SJSA1 (cell line): ENCODE measurements at regions not wholly inside any gene's neighbourhood (a gene's known extent, or its start where the extent isn't known, plus 50 kb on each side); places are given as distances from the start of the nearest gene placed in this dataset.
A peak's percentile ranks its signal among the peaks of the same experiment; 100 is the strongest.

ENCODE experiments used
- DNase-seq, 2 experiments: peaks; one replicate each; pipeline ENCODE4 v3.0.0-alpha.2; 2015 to 2020; ENCODE audit warnings: low spot score in 2 of 2, low read depth in 1 of 2
- H3K27ac ChIP-seq: fragments of 250-450 bp; sonication (Bioruptor Pico); 2 replicates; pipeline ENCODE4 v1.5.1; 2020; ENCODE audit warnings: mild to moderate bottlenecking, moderate library complexity
- H3K27me3 ChIP-seq: fragments of 250-450 bp; sonication (Bioruptor Pico); replicated peaks from 2 replicates; pipeline ENCODE4 v1.5.1; 2020; ENCODE audit warnings: mild to moderate bottlenecking, moderate library complexity
- H3K36me3 ChIP-seq: fragments of 250-450 bp; sonication (Bioruptor Pico); 2 replicates; pipeline ENCODE4 v1.5.1; 2020; ENCODE audit warnings: mild to moderate bottlenecking
- H3K4me1 ChIP-seq: fragments of 250-450 bp; sonication (Bioruptor Pico); replicated peaks from 2 replicates; pipeline ENCODE4 v1.6.1; 2021; ENCODE audit warnings: mild to moderate bottlenecking
- H3K4me3 ChIP-seq: fragments of 250-450 bp; sonication (Bioruptor Pico); 2 replicates; pipeline ENCODE4 v1.5.1; 2020; ENCODE audit warnings: mild to moderate bottlenecking
- H3K9me3 ChIP-seq: fragments of 250-450 bp; sonication (Bioruptor Pico); replicated peaks from 2 replicates; pipeline ENCODE4 v1.5.1; 2020; ENCODE audit warnings: mild to moderate bottlenecking

DNA sequence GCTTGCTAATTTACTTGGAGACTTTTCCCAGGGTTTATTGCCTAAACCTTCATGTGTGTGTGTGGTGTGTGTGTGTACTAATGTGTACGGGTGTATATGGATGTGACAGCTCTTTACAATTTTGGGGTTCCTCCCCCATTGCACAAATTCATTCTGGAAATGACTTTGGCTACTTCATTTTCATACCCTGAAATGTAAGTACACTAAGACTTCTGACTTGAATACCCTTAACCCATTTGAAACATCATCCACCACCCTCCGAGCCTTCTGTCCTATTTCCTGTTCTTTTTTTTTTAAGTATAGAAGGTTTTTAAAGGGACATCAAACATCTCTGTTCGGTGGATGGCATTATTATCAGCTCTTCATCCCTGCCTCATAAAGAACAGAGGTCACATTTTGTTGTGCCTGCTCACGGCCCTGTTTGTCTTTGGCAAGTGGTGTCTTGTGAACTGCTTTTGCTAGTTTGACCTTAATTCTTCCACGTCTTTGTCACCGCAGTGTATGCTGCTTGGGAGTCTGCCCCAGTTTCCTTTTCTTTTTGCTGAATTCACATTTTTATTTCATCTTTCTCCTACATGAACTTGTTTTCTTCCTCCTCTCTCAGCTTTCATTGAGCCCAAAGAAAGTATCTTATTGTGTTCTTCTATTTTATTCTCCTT lies 228.3 kb downstream of the FOXO1 start:
- Histone ChIP-seq H3K9me3 (no peaks in the 10 kb centered on the region), H3K27me3 (no peaks in the 10 kb centered on the region), H3K27ac (no peak overlapping the region), H3K4me1 (peaks cover 13% of the 10 kb centered on the region), H3K36me3 (no peaks in the 10 kb centered on the region), H3K4me3 (no peak overlapping the region)
- DNase-seq: no peak

DNA sequence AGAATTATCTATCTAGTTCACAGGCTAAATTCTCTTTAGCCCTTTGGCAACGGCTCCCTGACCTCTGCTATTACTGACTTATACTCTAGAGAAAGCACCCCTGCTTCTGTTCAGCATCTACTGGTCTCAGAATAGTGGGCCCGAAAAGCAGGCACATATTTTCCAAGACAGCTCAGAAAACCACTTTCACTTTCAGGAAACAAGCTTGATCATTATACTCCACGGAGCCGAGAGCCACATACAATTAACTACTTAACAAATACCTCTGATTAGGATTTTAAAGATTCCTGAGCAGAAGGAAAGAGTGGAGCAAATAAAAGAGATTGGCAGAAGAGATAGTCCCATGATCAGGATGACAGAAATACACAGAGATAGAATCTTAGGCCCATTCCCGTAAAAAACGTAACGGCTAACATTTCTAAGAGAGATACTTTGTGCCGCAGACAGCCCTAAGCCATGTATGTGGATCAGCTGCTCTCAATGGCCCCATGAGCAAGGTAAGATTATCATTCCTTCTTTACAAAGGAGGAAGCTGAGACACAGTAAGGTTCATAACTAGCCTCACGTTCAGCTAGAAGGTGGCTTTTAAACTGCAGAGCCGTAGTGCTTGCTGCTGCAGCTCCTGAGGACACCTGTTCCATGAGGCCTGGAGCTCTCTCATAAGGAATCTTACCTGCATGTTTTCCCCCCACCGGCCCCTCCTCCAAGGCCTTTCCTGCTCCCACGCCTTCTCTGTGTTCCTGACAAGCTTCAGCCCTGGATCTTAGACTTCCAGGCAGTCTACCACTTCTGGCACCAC lies 227.2 kb downstream of the FOXO1 start:
- Histone ChIP-seq H3K9me3 (no peaks in the 10 kb centered on the region), H3K27ac (peak overlapping the region; percentile 45), H3K4me1 (peaks cover 14% of the 10 kb centered on the region), H3K27me3 (no peaks in the 10 kb centered on the region), H3K4me3 (no peak overlapping the region), H3K36me3 (no peaks in the 10 kb centered on the region)
- peak in 1 of 2 experiments; percentile 30 for DNase-seq

DNA sequence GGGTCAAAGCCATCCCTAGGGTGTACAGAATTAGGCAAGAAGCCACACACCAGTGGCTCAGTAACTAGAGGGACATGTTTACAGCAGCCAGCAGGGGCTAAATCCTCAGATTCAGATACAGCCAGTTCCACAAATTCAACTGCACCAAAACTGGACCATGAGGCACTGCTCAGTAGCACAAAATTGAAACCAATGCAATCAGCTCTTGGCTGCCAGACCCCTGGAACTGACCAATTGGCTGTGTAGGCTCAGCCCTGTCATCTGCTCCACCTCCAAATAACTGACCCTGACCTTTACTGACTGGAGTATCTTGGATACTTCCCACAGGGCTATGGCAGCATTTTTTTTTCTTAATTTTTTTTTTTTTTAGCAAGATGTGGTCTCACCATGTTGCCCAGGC lies 226.5 kb downstream of the FOXO1 start:
- no peak for DNase-seq
- no peaks in the 10 kb centered on the region for H3K27me3 ChIP-seq
- peaks cover 16% of the 10 kb centered on the region for H3K4me1 ChIP-seq
- no peaks in the 10 kb centered on the region for H3K36me3 ChIP-seq
- H3K4me3 ChIP-seq: no peak overlapping the region
- H3K9me3 ChIP-seq: no peaks in the 10 kb centered on the region
- H3K27ac ChIP-seq: no peak overlapping the region

DNA sequence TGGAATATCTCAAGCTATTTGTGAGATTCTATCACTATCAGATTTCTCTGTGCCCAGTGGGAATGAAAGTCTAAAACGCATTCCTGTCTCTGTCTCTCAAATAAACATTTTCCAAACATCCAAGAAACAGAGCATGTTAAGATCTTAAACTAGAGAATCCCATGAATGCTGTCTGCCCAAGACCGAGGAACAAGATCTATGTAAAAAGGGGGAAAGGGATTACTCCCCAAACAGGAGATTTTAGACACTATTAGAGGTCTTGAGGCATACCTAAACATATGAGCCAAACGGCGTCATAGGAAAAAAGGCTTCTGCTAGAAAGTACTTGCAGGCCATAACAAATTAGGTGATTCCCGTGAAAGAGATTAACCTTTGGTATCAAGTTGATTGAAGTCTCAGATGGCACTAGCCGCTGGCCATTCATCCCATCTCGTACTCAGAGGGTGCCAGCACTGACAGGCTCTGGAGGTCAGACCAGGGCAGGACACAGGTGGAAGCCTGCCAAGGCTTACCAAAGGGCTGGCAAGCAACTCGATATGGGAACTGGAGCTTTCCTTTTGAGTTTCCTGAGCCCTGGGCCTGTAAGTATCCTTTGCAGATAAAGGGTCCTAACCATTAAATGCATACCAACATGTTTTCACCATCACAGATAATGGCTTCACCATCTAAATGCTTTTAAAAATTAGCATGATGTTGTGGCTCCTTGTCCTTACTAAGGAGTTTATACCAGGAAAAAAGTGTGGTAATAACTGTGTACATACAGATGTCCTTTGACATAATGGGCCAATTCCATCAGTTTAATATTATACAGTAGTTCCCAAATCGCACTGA lies 225.2 kb downstream of the FOXO1 start:
- Histone ChIP-seq H3K27ac (no peak overlapping the region), H3K4me1 (peaks cover 29% of the 10 kb centered on the region), H3K4me3 (no peak overlapping the region), H3K9me3 (no peaks in the 10 kb centered on the region), H3K27me3 (no peaks in the 10 kb centered on the region), H3K36me3 (no peaks in the 10 kb centered on the region)
- DNase-seq: no peak

DNA sequence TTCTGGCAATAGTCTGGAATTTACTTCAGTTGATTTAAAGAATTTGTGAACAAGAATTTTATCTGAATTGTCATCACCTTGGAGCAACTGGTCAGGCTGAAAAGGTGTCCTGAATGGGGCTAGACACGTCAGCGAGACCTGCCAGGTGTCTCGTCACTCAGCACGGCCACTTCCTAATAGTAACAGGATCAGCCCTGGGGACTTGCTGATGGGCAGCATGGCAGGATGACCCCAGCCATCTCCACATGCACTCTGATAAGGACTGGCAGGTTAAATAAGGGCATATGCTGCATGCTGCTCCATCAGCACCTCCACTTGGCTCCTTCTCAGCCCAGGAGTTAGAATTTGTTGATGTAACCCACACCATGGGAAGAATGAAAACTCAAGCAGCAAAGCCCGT lies 224.2 kb downstream of the FOXO1 start:
- Histone ChIP-seq H3K9me3 (no peaks in the 10 kb centered on the region), H3K27me3 (no peaks in the 10 kb centered on the region), H3K4me3 (no peak overlapping the region), H3K36me3 (no peaks in the 10 kb centered on the region), H3K4me1 (peaks cover 38% of the 10 kb centered on the region), H3K27ac (no peak overlapping the region)
- no peak for DNase-seq

DNA sequence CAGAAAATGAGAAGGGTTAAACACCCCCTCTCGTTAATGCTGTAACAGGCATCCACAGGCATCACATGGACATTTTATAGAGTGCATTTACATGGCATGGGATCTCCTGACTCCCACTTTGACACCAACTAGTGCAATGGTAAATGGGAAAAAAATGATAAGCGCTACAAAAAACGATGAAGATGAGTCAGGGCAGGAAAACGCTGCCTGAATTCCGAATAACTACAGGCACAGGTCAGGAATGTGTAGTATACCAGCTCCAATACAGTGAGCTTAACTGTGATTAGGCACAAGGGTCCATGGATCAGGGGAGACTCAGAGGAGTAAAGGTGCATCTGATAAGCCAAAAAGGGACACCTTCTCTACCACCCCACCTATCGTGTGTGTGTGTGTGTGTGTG lies 223.6 kb downstream of the FOXO1 start:
- Histone ChIP-seq H3K36me3 (no peaks in the 10 kb centered on the region), H3K27me3 (no peaks in the 10 kb centered on the region), H3K9me3 (no peaks in the 10 kb centered on the region), H3K4me3 (no peak overlapping the region), H3K27ac (no peak overlapping the region), H3K4me1 (peaks cover 38% of the 10 kb centered on the region)
- no peak for DNase-seq

DNA sequence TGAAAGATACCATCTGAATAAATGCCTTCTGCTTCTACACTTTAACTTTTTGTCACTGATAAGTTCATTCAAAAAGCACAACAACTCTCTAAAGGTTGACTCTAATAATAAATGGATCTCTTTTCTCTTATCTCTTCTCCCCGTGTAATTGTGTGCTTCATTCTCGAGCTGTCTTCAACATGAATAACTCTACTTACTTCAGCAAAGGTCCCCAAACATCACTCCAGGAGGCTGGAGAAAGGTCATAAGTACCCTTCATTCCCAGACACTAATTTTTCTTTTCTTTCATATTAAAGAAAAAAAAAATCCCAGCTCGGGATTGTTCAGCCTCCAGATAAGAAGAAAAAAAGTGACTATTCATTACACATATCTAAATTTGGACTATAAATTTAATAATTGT lies 222.2 kb downstream of the FOXO1 start:
- Histone ChIP-seq H3K36me3 (no peaks in the 10 kb centered on the region), H3K27me3 (no peaks in the 10 kb centered on the region), H3K27ac (no peak overlapping the region), H3K4me1 (peaks cover 31% of the 10 kb centered on the region), H3K9me3 (no peaks in the 10 kb centered on the region), H3K4me3 (no peak overlapping the region)
- no peak for DNase-seq

DNA sequence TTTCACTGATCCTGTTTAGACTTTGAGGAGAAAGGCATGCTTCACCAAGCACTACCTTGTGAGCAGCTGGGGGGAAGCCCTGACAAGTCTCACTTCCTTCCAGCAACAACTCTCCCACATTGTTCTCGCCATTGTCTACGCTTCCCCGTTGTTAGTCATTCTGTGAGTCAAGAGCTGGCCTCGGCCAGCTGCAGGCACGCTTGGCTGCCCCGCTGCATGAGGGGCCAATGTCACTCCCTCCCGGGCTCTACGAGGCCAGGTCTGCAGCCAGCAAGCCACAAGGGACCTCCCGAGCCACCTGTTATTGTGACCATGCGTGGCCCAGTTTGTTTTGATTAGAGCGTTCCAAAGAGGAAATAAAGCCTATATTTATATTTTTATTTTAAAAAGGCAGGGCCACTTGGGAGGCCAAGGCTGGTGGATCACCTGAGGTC lies 220.9 kb downstream of the FOXO1 start:
- Histone ChIP-seq H3K4me3 (no peak overlapping the region), H3K4me1 (peaks cover 31% of the 10 kb centered on the region), H3K27ac (peak overlapping the region; percentile 83), H3K36me3 (no peaks in the 10 kb centered on the region), H3K27me3 (no peaks in the 10 kb centered on the region), H3K9me3 (no peaks in the 10 kb centered on the region)
- peak; percentile 81 to 88 for DNase-seq

DNA sequence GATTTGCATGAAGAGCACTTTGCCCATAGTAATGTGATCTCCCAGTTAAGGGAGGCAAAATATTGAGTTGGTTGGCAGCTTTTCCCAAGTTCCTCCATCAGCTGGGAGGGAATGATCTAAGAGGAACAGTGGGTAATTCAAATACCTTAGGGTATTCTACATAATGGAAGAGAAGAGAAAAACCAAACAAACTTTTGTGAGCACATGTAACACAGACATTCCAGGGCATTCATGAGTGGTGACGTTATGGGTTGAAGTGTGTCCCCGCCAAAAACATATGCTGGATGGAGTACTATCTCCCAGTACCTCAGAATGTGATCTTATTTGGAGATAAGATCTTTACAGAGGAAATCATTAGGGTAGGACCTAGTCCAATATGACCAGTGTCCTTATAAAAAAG lies 220.1 kb downstream of the FOXO1 start:
- Histone ChIP-seq H3K4me1 (peaks cover 27% of the 10 kb centered on the region), H3K4me3 (no peak overlapping the region), H3K27ac (peak overlapping the region; percentile 83), H3K27me3 (no peaks in the 10 kb centered on the region), H3K36me3 (no peaks in the 10 kb centered on the region), H3K9me3 (no peaks in the 10 kb centered on the region)
- DNase-seq: peak; percentile 67 to 85

DNA sequence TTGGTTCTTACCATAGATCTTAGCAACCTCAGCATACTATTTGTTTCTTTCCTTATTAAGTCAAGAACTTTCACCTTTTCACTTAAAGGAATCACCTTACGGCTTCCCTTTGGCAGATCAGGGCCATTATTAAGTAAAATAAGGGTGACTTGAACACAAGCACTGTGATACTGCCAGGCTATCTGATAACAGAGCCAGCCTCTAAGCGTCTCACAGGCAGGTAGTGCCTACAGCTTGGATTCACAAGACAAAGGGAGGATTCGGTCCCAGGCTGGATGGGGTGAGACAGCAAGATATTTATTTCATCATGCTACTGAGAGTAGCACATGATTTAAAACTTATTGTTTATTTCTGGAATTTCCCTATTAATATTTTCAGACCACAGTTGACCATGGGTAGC lies 218.6 kb downstream of the FOXO1 start:
- DNase-seq: no peak
- H3K27me3 ChIP-seq: no peaks in the 10 kb centered on the region

DNA sequence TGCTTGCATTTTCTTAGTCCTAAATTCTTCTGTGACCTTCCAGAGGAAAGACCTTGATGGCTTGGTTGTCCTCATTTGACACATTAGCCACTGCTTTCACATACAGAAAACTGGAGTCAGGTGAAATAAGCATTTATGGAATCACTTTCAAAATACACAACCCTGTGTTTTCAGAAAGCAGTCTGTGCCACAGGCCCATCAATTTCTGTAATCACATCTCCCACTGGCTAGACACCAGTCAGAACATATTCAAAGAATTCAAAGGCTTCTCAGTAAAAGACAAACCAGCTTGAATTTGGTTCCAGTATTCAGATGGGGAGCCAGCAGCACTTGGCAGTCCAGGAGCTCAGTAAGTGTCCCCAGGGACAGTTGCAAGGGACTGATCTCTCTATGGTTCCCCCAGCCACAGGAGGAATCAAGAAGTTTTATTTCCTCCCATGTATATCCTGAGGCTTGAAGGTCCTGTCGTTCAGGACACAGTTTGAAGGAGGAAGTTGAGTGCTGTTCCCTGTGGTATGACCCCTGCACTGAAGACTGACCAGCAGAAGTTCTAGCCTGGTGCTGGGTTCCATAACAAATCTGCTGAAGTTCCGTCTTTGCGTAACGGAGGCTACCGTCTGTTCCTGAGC lies 214.3 kb downstream of the FOXO1 start:
- no peak overlapping the region for H3K27ac ChIP-seq
- DNase-seq: no peak
- no peaks in the 10 kb centered on the region for H3K36me3 ChIP-seq

More for the DNA sequence above, 218.6 kb downstream of the FOXO1 start:
- H3K36me3 ChIP-seq: no peaks in the 10 kb centered on the region
- H3K4me1 ChIP-seq: peaks cover 30% of the 10 kb centered on the region
- H3K9me3 ChIP-seq: no peaks in the 10 kb centered on the region
- no peak overlapping the region for H3K4me3 ChIP-seq
- no peak overlapping the region for H3K27ac ChIP-seq

DNA sequence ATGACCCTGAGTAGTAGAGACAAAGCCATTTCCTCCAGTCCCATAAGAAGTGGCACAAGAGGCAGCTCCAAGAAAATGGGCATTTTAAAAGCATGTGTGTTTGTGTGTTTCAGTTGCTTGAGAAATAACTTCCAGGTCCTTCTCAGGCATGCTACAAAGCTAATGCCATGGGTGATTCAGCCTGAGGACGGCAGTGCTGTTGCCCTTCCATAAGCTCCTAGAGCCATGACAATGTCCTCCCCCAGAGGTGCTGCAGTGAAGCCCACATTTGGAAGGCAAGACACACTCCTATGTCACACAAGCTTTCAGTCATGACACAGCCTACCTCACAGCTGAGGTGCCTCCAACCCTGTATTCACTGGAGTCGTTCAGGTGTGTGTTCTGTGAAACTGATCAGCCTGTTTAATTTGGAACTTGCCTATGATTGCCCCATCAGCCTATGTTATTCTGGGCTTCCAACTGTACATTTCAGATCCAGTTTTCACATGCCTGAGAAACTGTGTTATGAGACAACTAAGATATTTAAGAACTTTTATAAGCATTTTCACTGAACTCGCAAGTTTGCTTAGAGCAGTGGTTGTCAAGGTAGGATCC lies 213.6 kb downstream of the FOXO1 start:
- no peaks in the 10 kb centered on the region for H3K9me3 ChIP-seq
- no peaks in the 10 kb centered on the region for H3K27me3 ChIP-seq
- H3K36me3 ChIP-seq: no peaks in the 10 kb centered on the region
- DNase-seq: no peak
- no peak overlapping the region for H3K4me3 ChIP-seq
- peaks cover 11% of the 10 kb centered on the region for H3K4me1 ChIP-seq
- no peak overlapping the region for H3K27ac ChIP-seq

More for the DNA sequence above, 214.3 kb downstream of the FOXO1 start:
- Histone ChIP-seq H3K4me1 (peaks cover 11% of the 10 kb centered on the region), H3K9me3 (no peaks in the 10 kb centered on the region), H3K4me3 (no peak overlapping the region), H3K27me3 (no peaks in the 10 kb centered on the region)

DNA sequence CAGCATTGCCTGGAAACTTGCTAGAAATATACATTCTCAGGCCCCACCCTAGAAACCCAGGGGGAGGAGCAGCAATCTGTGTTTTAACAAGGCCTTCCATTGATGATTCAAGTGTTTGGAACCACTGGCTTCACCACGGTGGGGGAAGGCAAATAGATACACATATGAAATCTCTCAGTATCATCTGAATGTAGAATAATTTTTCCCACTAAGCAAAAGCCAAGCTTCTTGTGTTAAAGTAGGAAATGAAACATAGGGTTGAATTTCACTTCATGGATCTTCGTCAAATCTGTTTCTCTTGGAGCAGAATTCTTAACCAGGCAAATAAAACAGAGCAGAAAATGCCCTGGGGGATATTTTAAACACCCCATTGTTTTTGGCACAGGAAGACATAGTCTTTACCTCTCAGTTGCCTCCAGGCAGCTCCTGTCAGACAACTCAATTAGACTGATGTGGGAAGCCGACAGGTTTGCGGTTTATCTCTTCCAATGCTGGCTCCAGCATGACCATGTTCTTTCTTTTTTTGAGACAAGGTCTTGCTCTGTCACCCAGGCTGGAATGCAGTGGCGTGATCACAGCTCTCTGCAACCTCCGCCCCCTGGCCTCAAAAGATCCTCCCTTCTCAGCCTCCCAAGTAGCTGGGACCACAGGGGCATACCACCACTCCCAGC lies 213.0 kb downstream of the FOXO1 start:
- no peaks in the 10 kb centered on the region for H3K9me3 ChIP-seq
- H3K27me3 ChIP-seq: no peaks in the 10 kb centered on the region
- DNase-seq: no peak
- no peaks in the 10 kb centered on the region for H3K36me3 ChIP-seq
- H3K4me1 ChIP-seq: peaks cover 11% of the 10 kb centered on the region
- H3K4me3 ChIP-seq: no peak overlapping the region
- no peak overlapping the region for H3K27ac ChIP-seq
